H9 (cell line): ENCODE measurements at regions not wholly inside any gene's neighbourhood (a gene's known extent, or its start where the extent isn't known, plus 50 kb on each side); places are given as distances from the start of the nearest gene placed in this dataset.

Source experiments
- DNase-seq: peaks from one replicate; pipeline ENCODE4 v3.0.0-alpha.2; 2017
- H2AFZ ChIP-seq: one replicate; pipeline ENCODE4 v1.6.1; 2013; ENCODE audit warnings: mild to moderate bottlenecking, low read length, control low read depth, moderate library complexity
- H2AK5ac ChIP-seq: 2 replicates; pipeline ENCODE4 v1.6.1; 2013; ENCODE audit warnings: low read length, control low read depth, mixed read lengths; ENCODE audit not compliant: insufficient read length
- H2BK120ac ChIP-seq: one replicate; pipeline ENCODE4 v1.6.1; 2013; ENCODE audit warnings: low read depth, mild to moderate bottlenecking, low read length, control low read depth, inconsistent platforms; ENCODE audit not compliant: poor library complexity, severe bottlenecking
- H2BK12ac ChIP-seq: 2 replicates; pipeline ENCODE4 v1.6.1; 2013; ENCODE audit warnings: low read length, control low read depth, mixed read lengths, low read depth; ENCODE audit not compliant: insufficient read length
- H2BK15ac ChIP-seq: 2 replicates; pipeline ENCODE4 v1.6.1; 2013; ENCODE audit warnings: low read depth, low read length, control low read depth
- H2BK20ac ChIP-seq: one replicate; pipeline ENCODE4 v1.6.1; 2013; ENCODE audit warnings: low read depth, mild to moderate bottlenecking, low read length, control low read depth, inconsistent platforms; ENCODE audit not compliant: poor library complexity, severe bottlenecking
- H2BK5ac ChIP-seq: 2 replicates; pipeline ENCODE4 v1.6.1; 2013; ENCODE audit warnings: low read length, control low read depth, mixed read lengths; ENCODE audit not compliant: insufficient read length
- H3K14ac ChIP-seq: 2 replicates; pipeline ENCODE4 v1.6.1; 2013; ENCODE audit warnings: low read length, control low read depth; ENCODE audit not compliant: insufficient read depth
- H3K18ac ChIP-seq: 2 replicates; pipeline ENCODE4 v1.6.1; 2013; ENCODE audit warnings: low read depth, mild to moderate bottlenecking, mixed read lengths, low read length, control low read depth; ENCODE audit not compliant: insufficient read length
- H3K23ac ChIP-seq: 2 replicates; pipeline ENCODE4 v1.6.1; 2013; ENCODE audit warnings: low read length, control low read depth, mixed read lengths, low read depth; ENCODE audit not compliant: insufficient read length
- H3K23me2 ChIP-seq: 2 replicates; pipeline ENCODE4 v1.6.1; 2013; ENCODE audit warnings: low read depth, mild to moderate bottlenecking, mixed read lengths, low read length, control low read depth; ENCODE audit not compliant: insufficient read length, poor library complexity, severe bottlenecking
- H3K27ac ChIP-seq: 2 replicates; pipeline ENCODE4 v1.5.1; 2013; ENCODE audit warnings: low read length, control low read depth, mixed read lengths, low read depth; ENCODE audit not compliant: insufficient read length
- H3K27me3 ChIP-seq: 2 replicates; pipeline ENCODE4 v1.6.1; 2013; ENCODE audit warnings: low read length, control low read depth, inconsistent platforms; ENCODE audit not compliant: insufficient read depth
- H3K4ac ChIP-seq: 2 replicates; pipeline ENCODE4 v1.6.1; 2013; ENCODE audit warnings: low read depth, mild to moderate bottlenecking, control low read depth, inconsistent platforms, low read length, moderate library complexity
- H3K4me1 ChIP-seq: 2 replicates; pipeline ENCODE4 v1.6.1; 2013; ENCODE audit warnings: low read length, control low read depth, inconsistent platforms; ENCODE audit not compliant: insufficient read depth
- H3K4me2 ChIP-seq: 2 replicates; pipeline ENCODE4 v1.6.1; 2013; ENCODE audit warnings: low read length, control low read depth, mixed read lengths; ENCODE audit not compliant: insufficient read length, insufficient read depth
- H3K56ac ChIP-seq: 2 replicates; pipeline ENCODE4 v1.6.1; 2013; ENCODE audit warnings: low read depth, mild to moderate bottlenecking, mixed read lengths, low read length, control low read depth; ENCODE audit not compliant: insufficient read length
- H3K79me1 ChIP-seq: 2 replicates; pipeline ENCODE4 v1.6.1; 2013; ENCODE audit warnings: low read depth, mild to moderate bottlenecking, moderate library complexity, low read length, control low read depth, inconsistent platforms; ENCODE audit not compliant: insufficient read depth, poor library complexity, severe bottlenecking
- H3K79me2 ChIP-seq: 2 replicates; pipeline ENCODE4 v1.6.1; 2013; ENCODE audit warnings: low read length, control low read depth, inconsistent platforms; ENCODE audit not compliant: insufficient read depth
- H3K9ac ChIP-seq: 2 replicates; pipeline ENCODE4 v1.6.1; 2013; ENCODE audit warnings: low read length, control low read depth, mixed read lengths; ENCODE audit not compliant: insufficient read length; ENCODE audit errors: extremely low read depth
- H3K9me3 ChIP-seq: one replicate; pipeline ENCODE4 v1.6.1; 2013; ENCODE audit warnings: low read depth, low read length, inconsistent platforms; ENCODE audit not compliant: control insufficient read depth
- H3T11ph ChIP-seq: one replicate; pipeline ENCODE4 v1.6.1; 2013; ENCODE audit warnings: mild to moderate bottlenecking, low read length, control low read depth, inconsistent platforms
- H4K20me1 ChIP-seq: one replicate; pipeline ENCODE4 v1.6.1; 2013; ENCODE audit not compliant: control insufficient read depth, insufficient read length, insufficient read depth
- H4K5ac ChIP-seq: 2 replicates; pipeline ENCODE4 v1.6.1; 2013; ENCODE audit warnings: low read depth, mild to moderate bottlenecking, mixed read lengths, low read length, control low read depth; ENCODE audit not compliant: insufficient read length
- H4K8ac ChIP-seq: replicated peaks from 2 replicates; pipeline ENCODE4 v1.6.1; 2013; ENCODE audit warnings: low read length, control low read depth, mixed read lengths, low read depth; ENCODE audit not compliant: insufficient read length
- H4K91ac ChIP-seq: 2 replicates; pipeline ENCODE4 v1.6.1; 2013; ENCODE audit warnings: low read depth, mild to moderate bottlenecking, moderate library complexity, mixed read lengths, low read length, control low read depth; ENCODE audit not compliant: insufficient read length
- H3K27ac Mint-ChIP-seq, 3 experiments: 2 replicates in 2 of 3; 3 replicates in 1 of 3; pipeline ENCODE4 v1.8.0; 2020 to 2021; ENCODE audit warnings: mixed read lengths in 3 of 3, mild to moderate bottlenecking in 1 of 3, moderate library complexity in 1 of 3
- H3K27me3 Mint-ChIP-seq: 2 replicates; pipeline ENCODE4 v1.8.0; 2021; ENCODE audit warnings: low read depth, mild to moderate bottlenecking, moderate library complexity, mixed read lengths
- H3K36me3 Mint-ChIP-seq, 3 experiments: 2 replicates in 2 of 3; 3 replicates in 1 of 3; pipeline ENCODE4 v1.8.0; 2020 to 2021; ENCODE audit warnings: low read depth in 3 of 3, mixed read lengths in 3 of 3; ENCODE audit not compliant: insufficient read depth in 1 of 3
- H3K4me1 Mint-ChIP-seq, 2 experiments: 2 replicates each; pipeline ENCODE4 v1.8.0; 2020; ENCODE audit warnings: mixed read lengths in 2 of 2
- H3K4me3 Mint-ChIP-seq, 2 experiments: 2 replicates in 1 of 2; 3 replicates in 1 of 2; pipeline ENCODE4 v1.8.0; 2020 to 2021; ENCODE audit warnings: mild to moderate bottlenecking in 2 of 2, mixed read lengths in 2 of 2, moderate library complexity in 1 of 2
- H3K9me3 Mint-ChIP-seq, 2 experiments: 2 replicates in 1 of 2; 3 replicates in 1 of 2; pipeline ENCODE4 v1.8.0; 2020; ENCODE audit warnings: mild to moderate bottlenecking in 2 of 2, mixed read lengths in 2 of 2, moderate library complexity in 1 of 2
- WGBS: extraction: QIAGEN DNeasy Blood & Tissue Kit; methylation state at CpG from one replicate; pipeline ENCODE4 v1.1.7; 2013; ENCODE audit warnings: missing lambda C conversion rate, low lambda C conversion rate, mixed read lengths; ENCODE audit not compliant: insufficient read length; ENCODE audit errors: extremely low coverage; 5-methylcytosine and 5-hydroxymethylcytosine counted together
- TF ChIP-seq, protein P1 (sequence below): fragments of 200-600 bp; sonication (generic); conservative IDR thresholded peaks from 3 replicates; pipeline ENCODE4 v1.8.0; 2021; ENCODE audit warnings: antibody characterized with exemption, mild to moderate bottlenecking

DNA sequence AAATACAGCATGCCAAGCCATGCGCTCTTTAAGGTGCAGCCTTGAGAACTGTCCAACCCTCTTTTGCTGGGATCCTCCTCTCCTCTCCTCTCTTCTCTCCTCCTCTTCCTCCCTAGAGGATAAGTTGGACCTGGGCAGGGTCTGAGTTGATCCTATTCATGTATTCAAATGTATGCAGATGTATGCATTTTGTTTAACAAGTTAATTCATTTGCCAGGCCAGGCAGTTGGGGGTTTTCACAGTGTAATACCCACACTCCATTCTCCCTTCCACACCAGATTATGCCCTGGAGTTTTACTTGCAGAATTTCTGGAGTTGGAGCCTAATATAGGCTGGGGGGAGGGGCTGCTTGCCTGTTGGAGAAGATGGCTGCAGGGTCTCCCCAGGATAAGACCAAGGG is 226.2 kb upstream of the SDK2 start:
- DNase-seq, result no peak
- H3K23ac ChIP-seq, result no peak overlapping the region
- peaks cover 17% of the 10 kb centered on the region for H3K27me3 Mint-ChIP-seq
- H3K4me2 ChIP-seq, result no peak overlapping the region
- no peak overlapping the region for H4K8ac ChIP-seq
- H3T11ph ChIP-seq, result no peak overlapping the region
- no peaks in the 10 kb centered on the region; a peak in 1 of 5 replicates for H3K9me3 Mint-ChIP-seq
- H3K9ac ChIP-seq, result no peak overlapping the region
- no peak overlapping the region for H2AFZ ChIP-seq
- H4K20me1 ChIP-seq, result no peaks in the 10 kb centered on the region
- no peaks in the 10 kb centered on the region for H3K79me2 ChIP-seq
- no peaks in the 10 kb centered on the region for H3K9me3 ChIP-seq
- H3K14ac ChIP-seq, result no peak overlapping the region
- H4K91ac ChIP-seq, result no peak overlapping the region
- H2AK5ac ChIP-seq, result no peak overlapping the region
- H3K4me3 Mint-ChIP-seq, result no peak overlapping the region
- WGBS, result no CpG with 5 or more reads among the region's 1 CpG
- no peak overlapping the region for H2BK12ac ChIP-seq
- no peaks in the 10 kb centered on the region for H3K36me3 Mint-ChIP-seq
- no peak overlapping the region for H3K56ac ChIP-seq
- no peak overlapping the region for H2BK120ac ChIP-seq
- H3K27ac Mint-ChIP-seq, result no peak overlapping the region; a peak in 1 of 7 replicates
- no peaks in the 10 kb centered on the region for H3K79me1 ChIP-seq
- H3K27ac ChIP-seq, result no peak overlapping the region
- no peak overlapping the region for H2BK5ac ChIP-seq
- TF ChIP-seq, protein P1, sequence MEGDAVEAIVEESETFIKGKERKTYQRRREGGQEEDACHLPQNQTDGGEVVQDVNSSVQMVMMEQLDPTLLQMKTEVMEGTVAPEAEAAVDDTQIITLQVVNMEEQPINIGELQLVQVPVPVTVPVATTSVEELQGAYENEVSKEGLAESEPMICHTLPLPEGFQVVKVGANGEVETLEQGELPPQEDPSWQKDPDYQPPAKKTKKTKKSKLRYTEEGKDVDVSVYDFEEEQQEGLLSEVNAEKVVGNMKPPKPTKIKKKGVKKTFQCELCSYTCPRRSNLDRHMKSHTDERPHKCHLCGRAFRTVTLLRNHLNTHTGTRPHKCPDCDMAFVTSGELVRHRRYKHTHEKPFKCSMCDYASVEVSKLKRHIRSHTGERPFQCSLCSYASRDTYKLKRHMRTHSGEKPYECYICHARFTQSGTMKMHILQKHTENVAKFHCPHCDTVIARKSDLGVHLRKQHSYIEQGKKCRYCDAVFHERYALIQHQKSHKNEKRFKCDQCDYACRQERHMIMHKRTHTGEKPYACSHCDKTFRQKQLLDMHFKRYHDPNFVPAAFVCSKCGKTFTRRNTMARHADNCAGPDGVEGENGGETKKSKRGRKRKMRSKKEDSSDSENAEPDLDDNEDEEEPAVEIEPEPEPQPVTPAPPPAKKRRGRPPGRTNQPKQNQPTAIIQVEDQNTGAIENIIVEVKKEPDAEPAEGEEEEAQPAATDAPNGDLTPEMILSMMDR, result no peak
- H3K4me1 ChIP-seq, result no peaks in the 10 kb centered on the region
- H3K18ac ChIP-seq, result no peak overlapping the region
- no peak overlapping the region for H3K4ac ChIP-seq
- no peak overlapping the region for H4K5ac ChIP-seq
- H2BK20ac ChIP-seq, result no peak overlapping the region
- no peaks in the 10 kb centered on the region for H3K23me2 ChIP-seq
- H3K27me3 ChIP-seq, result no peaks in the 10 kb centered on the region
- H2BK15ac ChIP-seq, result no peak overlapping the region
- peaks cover 0 to 4% of the 10 kb centered on the region in 2 experiments; a peak in 1 of 4 replicates for H3K4me1 Mint-ChIP-seq
